ENCODE measurements at regions not wholly inside any gene's neighbourhood (a gene's known extent, or its start where the extent isn't known, plus 50 kb on each side); places are given as distances from the start of the nearest gene placed in this dataset.

DNA sequence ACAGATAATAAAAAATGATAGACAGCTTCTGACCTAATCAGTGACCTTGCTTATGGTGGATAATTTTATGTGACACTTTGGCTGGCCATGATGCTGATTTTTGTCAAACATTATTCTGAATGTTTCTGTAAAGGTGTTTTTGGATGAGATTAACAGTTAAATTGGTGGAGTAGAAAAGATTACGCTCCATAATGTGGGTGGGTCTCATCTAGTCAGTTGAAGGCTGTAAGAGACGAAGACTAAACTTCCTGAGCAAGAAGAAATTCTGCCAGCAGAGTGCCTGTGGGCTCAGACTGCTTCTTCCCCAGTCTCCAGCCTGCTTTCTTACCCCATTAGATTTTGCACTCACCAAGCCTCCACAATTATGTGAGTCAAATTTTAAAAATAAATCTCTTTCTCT, 214.9 kb upstream of the ITGA4 start:
- TF ChIP-seq, protein P1, sequence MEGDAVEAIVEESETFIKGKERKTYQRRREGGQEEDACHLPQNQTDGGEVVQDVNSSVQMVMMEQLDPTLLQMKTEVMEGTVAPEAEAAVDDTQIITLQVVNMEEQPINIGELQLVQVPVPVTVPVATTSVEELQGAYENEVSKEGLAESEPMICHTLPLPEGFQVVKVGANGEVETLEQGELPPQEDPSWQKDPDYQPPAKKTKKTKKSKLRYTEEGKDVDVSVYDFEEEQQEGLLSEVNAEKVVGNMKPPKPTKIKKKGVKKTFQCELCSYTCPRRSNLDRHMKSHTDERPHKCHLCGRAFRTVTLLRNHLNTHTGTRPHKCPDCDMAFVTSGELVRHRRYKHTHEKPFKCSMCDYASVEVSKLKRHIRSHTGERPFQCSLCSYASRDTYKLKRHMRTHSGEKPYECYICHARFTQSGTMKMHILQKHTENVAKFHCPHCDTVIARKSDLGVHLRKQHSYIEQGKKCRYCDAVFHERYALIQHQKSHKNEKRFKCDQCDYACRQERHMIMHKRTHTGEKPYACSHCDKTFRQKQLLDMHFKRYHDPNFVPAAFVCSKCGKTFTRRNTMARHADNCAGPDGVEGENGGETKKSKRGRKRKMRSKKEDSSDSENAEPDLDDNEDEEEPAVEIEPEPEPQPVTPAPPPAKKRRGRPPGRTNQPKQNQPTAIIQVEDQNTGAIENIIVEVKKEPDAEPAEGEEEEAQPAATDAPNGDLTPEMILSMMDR (IDR thresholded peaks at IDR 0.05), result no peak
- no peak for TF ChIP-seq POLR2A (IDR thresholded peaks at IDR 0.05)
- TF ChIP-seq POLR2AphosphoS5 (IDR thresholded peaks at IDR 0.05), result no peak
- no peak for TF ChIP-seq EP300 (IDR thresholded peaks at IDR 0.05)

Measured in stomach (tissue), 4 donors.